H9 (cell line): ENCODE measurements at regions not wholly inside any gene's neighbourhood (a gene's known extent, or its start where the extent isn't known, plus 50 kb on each side); places are given as distances from the start of the nearest gene placed in this dataset.

Experiments
- DNase-seq: peaks from one replicate; pipeline ENCODE4 v3.0.0-alpha.2; 2017
- H2AFZ ChIP-seq: one replicate; pipeline ENCODE4 v1.6.1; 2013; ENCODE audit warnings: mild to moderate bottlenecking, low read length, control low read depth, moderate library complexity
- H2AK5ac ChIP-seq: 2 replicates; pipeline ENCODE4 v1.6.1; 2013; ENCODE audit warnings: low read length, control low read depth, mixed read lengths; ENCODE audit not compliant: insufficient read length
- H2BK120ac ChIP-seq: one replicate; pipeline ENCODE4 v1.6.1; 2013; ENCODE audit warnings: low read depth, mild to moderate bottlenecking, low read length, control low read depth, inconsistent platforms; ENCODE audit not compliant: poor library complexity, severe bottlenecking
- H2BK12ac ChIP-seq: 2 replicates; pipeline ENCODE4 v1.6.1; 2013; ENCODE audit warnings: low read length, control low read depth, mixed read lengths, low read depth; ENCODE audit not compliant: insufficient read length
- H2BK15ac ChIP-seq: 2 replicates; pipeline ENCODE4 v1.6.1; 2013; ENCODE audit warnings: low read depth, low read length, control low read depth
- H2BK20ac ChIP-seq: one replicate; pipeline ENCODE4 v1.6.1; 2013; ENCODE audit warnings: low read depth, mild to moderate bottlenecking, low read length, control low read depth, inconsistent platforms; ENCODE audit not compliant: poor library complexity, severe bottlenecking
- H2BK5ac ChIP-seq: 2 replicates; pipeline ENCODE4 v1.6.1; 2013; ENCODE audit warnings: low read length, control low read depth, mixed read lengths; ENCODE audit not compliant: insufficient read length
- H3K14ac ChIP-seq: 2 replicates; pipeline ENCODE4 v1.6.1; 2013; ENCODE audit warnings: low read length, control low read depth; ENCODE audit not compliant: insufficient read depth
- H3K18ac ChIP-seq: 2 replicates; pipeline ENCODE4 v1.6.1; 2013; ENCODE audit warnings: low read depth, mild to moderate bottlenecking, mixed read lengths, low read length, control low read depth; ENCODE audit not compliant: insufficient read length
- H3K23ac ChIP-seq: 2 replicates; pipeline ENCODE4 v1.6.1; 2013; ENCODE audit warnings: low read length, control low read depth, mixed read lengths, low read depth; ENCODE audit not compliant: insufficient read length
- H3K23me2 ChIP-seq: 2 replicates; pipeline ENCODE4 v1.6.1; 2013; ENCODE audit warnings: low read depth, mild to moderate bottlenecking, mixed read lengths, low read length, control low read depth; ENCODE audit not compliant: insufficient read length, poor library complexity, severe bottlenecking
- H3K27ac ChIP-seq: 2 replicates; pipeline ENCODE4 v1.5.1; 2013; ENCODE audit warnings: low read length, control low read depth, mixed read lengths, low read depth; ENCODE audit not compliant: insufficient read length
- H3K27me3 ChIP-seq: 2 replicates; pipeline ENCODE4 v1.6.1; 2013; ENCODE audit warnings: low read length, control low read depth, inconsistent platforms; ENCODE audit not compliant: insufficient read depth
- H3K4ac ChIP-seq: 2 replicates; pipeline ENCODE4 v1.6.1; 2013; ENCODE audit warnings: low read depth, mild to moderate bottlenecking, control low read depth, inconsistent platforms, low read length, moderate library complexity
- H3K4me1 ChIP-seq: 2 replicates; pipeline ENCODE4 v1.6.1; 2013; ENCODE audit warnings: low read length, control low read depth, inconsistent platforms; ENCODE audit not compliant: insufficient read depth
- H3K4me2 ChIP-seq: 2 replicates; pipeline ENCODE4 v1.6.1; 2013; ENCODE audit warnings: low read length, control low read depth, mixed read lengths; ENCODE audit not compliant: insufficient read length, insufficient read depth
- H3K56ac ChIP-seq: 2 replicates; pipeline ENCODE4 v1.6.1; 2013; ENCODE audit warnings: low read depth, mild to moderate bottlenecking, mixed read lengths, low read length, control low read depth; ENCODE audit not compliant: insufficient read length
- H3K79me1 ChIP-seq: 2 replicates; pipeline ENCODE4 v1.6.1; 2013; ENCODE audit warnings: low read depth, mild to moderate bottlenecking, moderate library complexity, low read length, control low read depth, inconsistent platforms; ENCODE audit not compliant: insufficient read depth, poor library complexity, severe bottlenecking
- H3K79me2 ChIP-seq: 2 replicates; pipeline ENCODE4 v1.6.1; 2013; ENCODE audit warnings: low read length, control low read depth, inconsistent platforms; ENCODE audit not compliant: insufficient read depth
- H3K9ac ChIP-seq: 2 replicates; pipeline ENCODE4 v1.6.1; 2013; ENCODE audit warnings: low read length, control low read depth, mixed read lengths; ENCODE audit not compliant: insufficient read length; ENCODE audit errors: extremely low read depth
- H3K9me3 ChIP-seq: one replicate; pipeline ENCODE4 v1.6.1; 2013; ENCODE audit warnings: low read depth, low read length, inconsistent platforms; ENCODE audit not compliant: control insufficient read depth
- H3T11ph ChIP-seq: one replicate; pipeline ENCODE4 v1.6.1; 2013; ENCODE audit warnings: mild to moderate bottlenecking, low read length, control low read depth, inconsistent platforms
- H4K20me1 ChIP-seq: one replicate; pipeline ENCODE4 v1.6.1; 2013; ENCODE audit not compliant: control insufficient read depth, insufficient read length, insufficient read depth
- H4K5ac ChIP-seq: 2 replicates; pipeline ENCODE4 v1.6.1; 2013; ENCODE audit warnings: low read depth, mild to moderate bottlenecking, mixed read lengths, low read length, control low read depth; ENCODE audit not compliant: insufficient read length
- H4K8ac ChIP-seq: replicated peaks from 2 replicates; pipeline ENCODE4 v1.6.1; 2013; ENCODE audit warnings: low read length, control low read depth, mixed read lengths, low read depth; ENCODE audit not compliant: insufficient read length
- H4K91ac ChIP-seq: 2 replicates; pipeline ENCODE4 v1.6.1; 2013; ENCODE audit warnings: low read depth, mild to moderate bottlenecking, moderate library complexity, mixed read lengths, low read length, control low read depth; ENCODE audit not compliant: insufficient read length
- H3K27ac Mint-ChIP-seq, 3 experiments: 2 replicates in 2 of 3; 3 replicates in 1 of 3; pipeline ENCODE4 v1.8.0; 2020 to 2021; ENCODE audit warnings: mixed read lengths in 3 of 3, mild to moderate bottlenecking in 1 of 3, moderate library complexity in 1 of 3
- H3K27me3 Mint-ChIP-seq: 2 replicates; pipeline ENCODE4 v1.8.0; 2021; ENCODE audit warnings: low read depth, mild to moderate bottlenecking, moderate library complexity, mixed read lengths
- H3K36me3 Mint-ChIP-seq, 3 experiments: 2 replicates in 2 of 3; 3 replicates in 1 of 3; pipeline ENCODE4 v1.8.0; 2020 to 2021; ENCODE audit warnings: low read depth in 3 of 3, mixed read lengths in 3 of 3; ENCODE audit not compliant: insufficient read depth in 1 of 3
- H3K4me1 Mint-ChIP-seq, 2 experiments: 2 replicates each; pipeline ENCODE4 v1.8.0; 2020; ENCODE audit warnings: mixed read lengths in 2 of 2
- H3K4me3 Mint-ChIP-seq, 2 experiments: 2 replicates in 1 of 2; 3 replicates in 1 of 2; pipeline ENCODE4 v1.8.0; 2020 to 2021; ENCODE audit warnings: mild to moderate bottlenecking in 2 of 2, mixed read lengths in 2 of 2, moderate library complexity in 1 of 2
- H3K9me3 Mint-ChIP-seq, 2 experiments: 2 replicates in 1 of 2; 3 replicates in 1 of 2; pipeline ENCODE4 v1.8.0; 2020; ENCODE audit warnings: mild to moderate bottlenecking in 2 of 2, mixed read lengths in 2 of 2, moderate library complexity in 1 of 2
- CTCF ChIP-seq: fragments of 200-600 bp; sonication (generic); conservative IDR thresholded peaks from 3 replicates; pipeline ENCODE4 v1.8.0; 2021; ENCODE audit warnings: antibody characterized with exemption, mild to moderate bottlenecking
- WGBS: extraction: QIAGEN DNeasy Blood & Tissue Kit; methylation state at CpG from one replicate; pipeline ENCODE4 v1.1.7; 2013; ENCODE audit warnings: missing lambda C conversion rate, low lambda C conversion rate, mixed read lengths; ENCODE audit not compliant: insufficient read length; ENCODE audit errors: extremely low coverage; 5-methylcytosine and 5-hydroxymethylcytosine counted together

- H2BK5ac ChIP-seq: no peak overlapping the region
- no peaks in the 10 kb centered on the region for H3K79me1 ChIP-seq
- no peak for DNase-seq
- no peak overlapping the region for H2BK120ac ChIP-seq
- no peak overlapping the region for H3K14ac ChIP-seq
- no peak overlapping the region for H4K91ac ChIP-seq
- H3K4me1 ChIP-seq: no peaks in the 10 kb centered on the region
- H2BK12ac ChIP-seq: no peak overlapping the region
- no peak overlapping the region for H4K5ac ChIP-seq
- no peak overlapping the region for H3K18ac ChIP-seq
- Mint-ChIP-seq H3K36me3 (peaks cover 0 to 2% (median 0%) of the 10 kb centered on the region in 3 experiments; a peak in 2 of 7 replicates), H3K27ac (no peak overlapping the region; a peak in 1 of 7 replicates), H3K4me1 (peaks cover 6 to 7% of the 10 kb centered on the region in 2 experiments), H3K27me3 (no peaks in the 10 kb centered on the region), H3K4me3 (no peak overlapping the region), H3K9me3 (no peaks in the 10 kb centered on the region)
- no CpG with 5 or more reads among the region's 9 CpGs for WGBS
- no peak overlapping the region for H3K23ac ChIP-seq
- H3K4me2 ChIP-seq: no peak overlapping the region
- no peak overlapping the region for H3K4ac ChIP-seq
- H2BK20ac ChIP-seq: no peak overlapping the region
- no peak for TF ChIP-seq CTCF
- H3K9ac ChIP-seq: no peak overlapping the region
- H4K8ac ChIP-seq: no peak overlapping the region
- H2AFZ ChIP-seq: no peak overlapping the region
- no peaks in the 10 kb centered on the region for H3K23me2 ChIP-seq
- no peak overlapping the region for H2AK5ac ChIP-seq
- no peaks in the 10 kb centered on the region for H4K20me1 ChIP-seq
- H3K27me3 ChIP-seq: no peaks in the 10 kb centered on the region
- H2BK15ac ChIP-seq: no peak overlapping the region
- H3K79me2 ChIP-seq: no peaks in the 10 kb centered on the region
- no peaks in the 10 kb centered on the region for H3K9me3 ChIP-seq
- H3T11ph ChIP-seq: no peak overlapping the region
- no peak overlapping the region for H3K56ac ChIP-seq
- H3K27ac ChIP-seq: no peak overlapping the region
These were observed 83.6 kb upstream of the SPATA12 start for GRCh38 chr3:56976651-56977560.
